A204.1 (cell line): ENCODE measurements at regions not wholly inside any gene's neighbourhood (a gene's known extent, or its start where the extent isn't known, plus 50 kb on each side); places are given as distances from the start of the nearest gene placed in this dataset.

Experiments
- FAIRE-seq: peaks from 2 replicates; lab custom pipeline; 2012; peaks lifted over from hg19 to GRCh38; lab: Jason Lieb, UNC

- no peak for FAIRE-seq
Observed at GRCh38 chr2:207236156-207236935, 70.6 kb upstream of the KLF7 start.

- FAIRE-seq, result no peak
Observed at GRCh38 chr2:207238831-207239701, 73.3 kb upstream of the KLF7 start.

DNA sequence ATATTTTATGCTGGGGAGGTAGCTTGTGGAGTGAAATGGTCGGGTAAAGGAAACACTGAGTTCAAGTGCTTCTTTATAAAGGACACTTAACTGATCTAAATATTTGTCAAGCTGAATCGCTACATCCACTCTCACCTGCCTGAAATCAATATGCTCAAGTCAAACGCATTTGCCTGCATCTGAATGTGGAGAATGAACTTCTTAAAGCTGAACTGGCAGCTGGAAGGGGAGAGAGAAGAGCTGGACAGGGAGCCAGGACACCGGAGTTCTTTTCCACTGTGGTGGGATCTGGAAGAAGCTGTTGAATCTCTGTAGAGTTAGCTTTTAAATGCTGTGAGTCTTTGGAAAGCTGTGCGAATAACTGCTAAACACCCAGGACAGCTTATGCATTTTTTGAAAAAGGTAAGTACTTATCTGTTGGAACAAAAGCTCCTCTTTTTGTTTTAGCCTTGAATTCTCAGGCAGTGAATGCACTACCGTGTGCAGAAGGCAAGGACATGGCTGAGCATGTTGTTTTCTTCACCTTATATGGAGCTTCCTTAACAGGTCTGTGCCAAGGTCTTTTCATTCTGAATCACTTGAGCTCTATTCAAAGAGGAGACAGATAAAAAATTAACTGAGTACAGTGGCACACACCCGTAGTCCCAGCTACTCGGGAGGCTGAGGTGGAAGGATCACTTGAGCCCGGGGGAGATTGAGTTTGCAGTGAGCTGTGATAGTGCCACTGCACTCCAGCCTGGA lies 74.2 kb upstream of the KLF7 start:
- FAIRE-seq, result no peak

DNA sequence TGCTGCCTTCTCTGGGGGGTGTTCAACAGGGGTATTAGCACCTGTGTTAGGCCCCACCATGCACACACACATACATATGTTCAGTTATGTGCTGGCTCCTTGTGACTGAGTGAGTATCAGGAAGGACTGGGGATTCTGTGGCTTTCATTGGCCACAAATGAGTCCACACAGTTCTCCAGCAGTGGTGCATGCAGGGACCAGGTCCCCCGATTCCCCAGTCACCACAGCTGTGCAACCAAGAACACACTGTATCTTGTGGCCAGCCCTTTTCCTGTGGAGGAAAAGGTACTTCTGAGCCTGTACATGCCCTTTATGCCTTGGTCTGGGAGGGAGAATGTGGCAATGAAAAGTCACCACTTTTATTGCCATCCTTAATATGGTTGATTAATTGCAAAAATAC lies 74.9 kb upstream of the KLF7 start:
- no peak for FAIRE-seq

- no peak for FAIRE-seq
Observed at GRCh38 chr2:207241198-207241597, 75.5 kb upstream of the KLF7 start.

GRCh38 chr2:207243601-207244000 lies 77.9 kb upstream of the KLF7 start:
- no peak for FAIRE-seq

GRCh38 chr2:207244971-207245925 lies 79.5 kb upstream of the KLF7 start:
- FAIRE-seq, result no peak

GRCh38 chr2:207248702-207249377 lies 83.1 kb upstream of the KLF7 start:
- FAIRE-seq, result no peak

DNA sequence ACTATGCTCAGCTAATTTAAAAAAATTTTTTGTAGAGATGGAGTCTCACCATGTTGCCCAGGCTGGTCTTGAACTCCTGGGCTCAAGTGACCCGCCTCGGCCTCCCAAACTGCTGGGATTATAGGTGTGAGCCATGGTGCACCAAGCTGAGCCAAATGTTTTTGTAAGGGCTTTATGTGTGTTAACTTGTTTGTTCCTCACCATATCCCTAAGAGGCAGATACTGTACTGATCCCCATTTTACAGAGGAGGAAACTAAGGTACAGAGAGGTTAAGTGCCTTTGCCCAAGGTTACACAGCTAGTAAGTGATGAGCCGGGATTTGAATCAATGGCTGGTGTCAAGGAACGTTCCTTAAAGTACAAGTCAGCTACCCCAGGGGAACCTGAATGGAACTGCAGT lies 85.3 kb upstream of the KLF7 start:
- no peak for FAIRE-seq

- FAIRE-seq, result no peak
Observed at GRCh38 chr2:207251573-207252192, 85.9 kb upstream of the KLF7 start.

DNA sequence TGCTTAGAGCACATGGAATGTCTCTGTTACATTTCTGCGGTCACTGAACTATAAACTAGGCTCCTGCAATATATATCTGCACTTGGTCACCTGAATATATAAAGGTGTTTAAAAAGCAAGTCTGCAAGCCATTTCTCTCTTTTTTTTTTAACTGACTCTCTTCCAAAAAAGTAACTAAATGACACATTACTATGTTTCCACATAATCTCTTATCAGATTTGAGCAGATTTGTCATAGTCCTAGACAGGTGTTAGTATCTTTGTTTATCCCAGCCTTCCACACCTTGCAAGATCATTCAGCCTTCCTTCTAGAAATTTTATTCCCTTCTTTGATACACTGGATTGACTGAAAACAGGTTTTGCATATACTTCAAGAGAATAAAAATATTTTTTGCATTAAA lies 86.7 kb upstream of the KLF7 start:
- FAIRE-seq, result no peak

- no peak for FAIRE-seq
Observed at GRCh38 chr2:207252979-207253645, 87.4 kb upstream of the KLF7 start.

GRCh38 chr2:207253666-207254345 lies 88.1 kb upstream of the KLF7 start:
- no peak for FAIRE-seq

DNA sequence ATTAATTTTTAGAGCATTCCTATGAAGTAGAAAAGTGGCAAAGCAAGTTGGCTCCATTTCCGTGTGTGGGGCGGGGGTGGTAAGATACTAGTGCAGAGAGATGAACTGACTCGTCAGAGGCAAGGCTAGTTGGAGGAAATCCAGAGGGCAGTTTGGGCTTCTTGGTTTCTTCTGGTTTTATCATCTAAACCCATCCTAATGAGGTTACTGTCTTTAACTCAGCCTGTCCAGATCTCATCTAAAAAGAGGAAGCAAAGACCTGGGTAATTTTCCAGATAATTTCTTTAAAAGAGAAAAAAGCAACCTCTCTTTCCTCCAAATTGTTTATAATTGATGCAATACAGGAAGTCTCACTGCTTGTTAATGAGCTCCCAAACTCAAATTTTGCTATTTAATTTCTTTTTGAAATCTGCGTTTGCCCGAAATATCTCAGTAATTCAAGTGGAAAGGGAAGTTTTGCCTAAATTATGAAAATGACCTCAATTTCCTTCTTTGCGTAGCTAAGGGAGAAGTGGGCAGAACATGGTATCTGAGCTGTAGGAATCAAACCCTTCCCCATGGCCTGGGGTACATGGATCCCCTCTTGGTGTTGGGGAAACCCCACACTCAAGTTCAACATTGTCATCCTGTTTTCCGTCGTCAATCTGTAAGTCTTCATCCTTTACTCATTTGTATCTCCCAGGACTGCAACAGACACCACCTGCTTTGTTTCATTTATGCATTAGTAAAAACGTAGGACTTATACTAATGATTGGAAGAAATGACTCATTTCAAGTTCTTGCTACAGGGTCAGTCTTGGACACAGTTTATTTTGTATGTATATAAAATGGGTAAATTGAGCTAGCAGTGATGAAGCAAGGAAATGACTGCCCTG lies 89.1 kb upstream of the KLF7 start:
- no peak for FAIRE-seq

GRCh38 chr2:207255565-207256470 lies 90.1 kb upstream of the KLF7 start:
- FAIRE-seq, result no peak

GRCh38 chr2:207256476-207257207 lies 90.9 kb upstream of the KLF7 start:
- FAIRE-seq, result no peak
